ENCODE measurements at regions not wholly inside any gene's neighbourhood (a gene's known extent, or its start where the extent isn't known, plus 50 kb on each side); places are given as distances from the start of the nearest gene placed in this dataset.

DNA sequence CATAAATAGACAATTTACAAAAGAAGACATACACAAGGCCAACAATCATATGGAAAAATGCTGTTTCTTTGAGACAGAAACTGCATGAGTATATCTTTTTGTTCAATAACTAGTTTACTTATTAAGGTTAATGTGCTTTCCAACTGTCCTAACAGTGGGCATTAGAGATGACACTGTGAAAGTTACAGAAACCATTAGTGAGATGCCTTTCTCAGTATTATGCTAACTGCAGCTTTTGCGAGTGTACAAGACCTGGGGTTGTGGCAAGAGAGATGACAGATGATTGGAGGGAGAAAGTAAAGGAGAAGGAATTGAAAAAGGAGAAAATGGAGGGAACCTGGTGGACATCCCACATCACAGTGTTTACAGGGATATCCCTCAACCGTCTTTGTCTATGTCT lies 640.5 kb downstream of the ZPLD1 start:
- DNase-seq, result no peak

DNA sequence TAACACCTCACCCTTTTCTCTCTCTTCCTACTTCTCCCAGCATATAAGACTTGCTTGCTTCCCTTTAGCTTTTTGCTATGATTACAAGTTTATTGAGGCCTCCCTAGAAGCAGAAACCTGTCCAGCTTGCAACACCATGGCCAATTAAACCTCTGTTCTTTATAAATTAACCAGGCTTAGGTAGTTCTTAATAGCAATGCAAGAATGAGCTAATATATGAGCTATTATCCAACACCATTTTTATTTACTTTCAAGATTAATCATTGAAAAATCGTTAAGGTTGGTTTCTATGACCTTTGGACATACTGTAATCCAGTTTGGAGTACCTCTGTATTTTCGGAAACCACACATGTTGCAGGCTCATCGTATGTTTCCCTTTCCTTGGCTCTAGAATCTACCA lies 643.1 kb downstream of the ZPLD1 start:
- DNase-seq, result no peak

DNA sequence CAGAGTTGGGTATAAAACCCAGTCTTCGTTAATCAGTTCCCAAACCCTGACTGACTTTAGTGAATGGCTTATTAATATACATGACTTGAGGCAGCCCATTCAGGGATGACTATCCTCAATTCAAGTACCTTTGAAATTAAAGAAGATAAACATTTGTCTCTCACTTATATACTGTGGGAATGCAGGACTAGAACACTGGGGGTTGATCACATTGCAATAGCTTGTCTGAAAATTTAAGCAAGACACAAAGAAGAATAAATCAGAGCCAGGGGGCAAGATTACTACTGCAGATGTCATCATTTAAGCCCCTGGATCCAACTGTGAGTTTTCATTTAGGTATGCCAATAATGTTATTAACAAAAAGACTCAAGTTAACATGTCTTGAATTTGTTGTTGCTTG lies 647.7 kb downstream of the ZPLD1 start:
- no peak for DNase-seq

DNA sequence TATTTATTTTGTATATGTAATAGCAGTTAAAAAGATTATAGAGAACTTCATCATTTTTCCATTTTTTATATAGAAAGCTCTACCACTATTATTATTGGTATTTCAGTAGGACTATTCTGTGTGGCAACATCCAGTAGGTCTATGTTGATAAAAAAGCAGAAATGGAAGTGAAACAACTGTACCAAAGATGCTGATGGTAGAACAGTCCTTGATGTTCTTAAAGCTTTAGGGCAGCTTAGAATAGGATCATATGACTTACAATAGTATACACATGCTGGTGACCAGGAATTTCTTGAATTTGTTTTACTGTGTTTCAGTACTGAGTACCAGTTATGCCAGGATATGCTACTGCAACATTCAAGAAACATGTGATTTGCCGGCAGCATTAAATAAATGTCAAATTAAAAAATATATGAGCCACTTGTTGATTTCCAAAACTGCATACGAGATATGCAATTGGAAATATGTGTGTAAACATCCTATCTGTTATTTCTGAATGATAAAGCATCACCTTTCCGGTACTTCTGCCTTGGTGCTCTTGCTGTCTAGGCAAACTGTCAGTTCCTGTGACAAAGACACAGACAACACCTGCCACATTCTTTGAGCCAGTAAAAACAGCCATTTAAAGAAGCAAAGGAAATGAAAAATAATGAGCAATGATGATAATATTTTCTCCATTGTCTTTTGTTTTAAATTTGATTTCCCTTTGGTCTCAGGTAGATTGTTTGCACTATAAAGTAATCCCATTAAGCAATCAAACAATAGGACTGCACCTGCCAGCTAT lies 649.2 kb downstream of the ZPLD1 start:
- DNase-seq, result no peak

DNA sequence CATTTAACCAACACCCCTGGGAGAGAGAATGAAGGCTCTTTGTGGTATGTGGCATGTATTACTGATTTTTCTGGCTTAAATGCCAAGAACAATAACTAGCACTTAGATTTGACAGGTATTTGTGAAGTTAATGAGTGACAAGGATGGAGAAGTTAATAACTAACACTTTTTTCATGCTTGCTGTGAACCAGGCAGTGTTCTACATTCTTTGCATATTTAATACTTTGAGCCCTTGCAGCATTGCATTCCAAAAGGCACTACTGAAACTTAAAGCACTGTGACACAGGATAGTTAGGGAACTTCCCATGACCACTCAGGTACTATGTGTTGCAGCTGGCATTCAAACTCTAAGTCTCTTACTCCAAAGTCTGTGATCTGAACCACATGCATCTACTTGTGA lies 650.6 kb downstream of the ZPLD1 start:
- no peak for DNase-seq

DNA sequence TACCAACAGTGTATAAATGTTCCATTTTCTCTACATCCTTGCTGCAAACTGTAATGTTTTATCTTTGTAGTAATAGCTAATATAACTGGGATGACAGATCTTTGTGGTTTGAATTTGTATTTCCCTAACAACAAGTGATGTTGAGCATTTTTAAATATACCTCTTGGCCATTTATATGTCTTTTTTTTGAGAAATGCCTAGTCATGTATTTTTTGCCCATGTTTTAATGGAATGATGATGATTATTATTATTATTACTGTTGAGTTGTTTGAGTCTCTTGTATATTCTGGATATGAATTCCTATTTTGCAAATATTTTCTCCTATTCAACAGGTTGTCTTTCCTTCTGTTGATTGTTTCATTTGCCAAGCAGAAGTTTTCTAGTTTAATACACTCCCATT lies 654.9 kb downstream of the ZPLD1 start:
- DNase-seq, result no peak

DNA sequence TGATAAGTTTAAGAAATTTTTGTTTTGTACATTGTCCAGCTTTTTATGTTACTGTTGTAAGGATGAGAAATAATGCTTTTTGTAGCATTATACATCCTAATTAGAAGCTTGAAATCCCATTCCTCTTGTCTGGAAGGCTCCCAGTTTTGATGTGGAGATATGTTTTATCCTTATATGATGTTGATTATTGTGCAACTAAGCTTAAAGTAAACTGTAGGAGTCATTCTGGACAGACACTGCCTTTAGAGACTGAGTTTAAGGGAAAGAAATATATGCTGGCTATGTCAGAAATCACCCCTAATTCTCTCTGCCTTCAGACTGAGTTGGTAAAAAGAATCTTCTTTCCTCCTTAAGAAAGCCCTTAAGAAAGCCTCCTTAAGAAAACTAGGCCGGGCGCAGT lies 670.4 kb downstream of the ZPLD1 start:
- no peak for DNase-seq

DNA sequence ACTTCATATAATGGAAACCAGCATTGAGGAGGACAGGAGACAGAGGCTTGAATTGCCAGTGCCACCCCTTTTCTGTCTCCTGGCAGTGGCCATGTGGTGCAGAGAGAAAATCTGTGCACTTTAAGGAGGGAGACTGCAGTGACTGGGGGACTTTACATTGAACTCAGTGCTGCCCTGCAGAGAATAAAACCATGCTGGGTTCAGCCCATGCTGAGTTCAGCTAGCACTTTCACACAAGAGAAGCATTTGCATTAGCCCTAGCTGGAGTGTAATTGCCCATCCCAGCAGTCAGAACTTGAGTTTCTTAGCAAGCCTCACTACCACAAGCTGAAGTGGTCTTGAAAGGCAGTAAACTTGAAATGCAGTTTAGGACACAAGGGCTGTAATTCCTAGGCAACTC lies 677.5 kb downstream of the ZPLD1 start:
- no peak for DNase-seq

DNA sequence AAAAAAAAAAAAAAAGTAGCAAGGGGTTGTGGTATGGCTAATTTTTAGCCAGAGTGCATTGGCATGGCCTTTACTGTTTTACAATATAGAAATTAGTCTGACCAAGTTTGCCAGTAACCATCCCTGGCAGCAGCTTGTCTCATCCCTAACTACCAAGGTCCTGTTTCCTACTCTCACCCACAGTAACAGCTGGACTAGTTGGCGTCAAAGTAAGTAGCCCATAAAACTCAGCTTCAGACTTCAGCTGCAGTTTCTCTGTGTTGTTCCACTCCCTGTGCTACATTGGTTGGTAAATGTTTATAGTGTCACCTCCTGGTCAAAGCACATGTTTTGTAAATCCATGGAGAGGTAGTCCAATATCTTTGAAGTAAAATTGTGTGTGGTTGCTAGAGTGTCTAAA lies 691.3 kb downstream of the ZPLD1 start:
- DNase-seq, result no peak

DNA sequence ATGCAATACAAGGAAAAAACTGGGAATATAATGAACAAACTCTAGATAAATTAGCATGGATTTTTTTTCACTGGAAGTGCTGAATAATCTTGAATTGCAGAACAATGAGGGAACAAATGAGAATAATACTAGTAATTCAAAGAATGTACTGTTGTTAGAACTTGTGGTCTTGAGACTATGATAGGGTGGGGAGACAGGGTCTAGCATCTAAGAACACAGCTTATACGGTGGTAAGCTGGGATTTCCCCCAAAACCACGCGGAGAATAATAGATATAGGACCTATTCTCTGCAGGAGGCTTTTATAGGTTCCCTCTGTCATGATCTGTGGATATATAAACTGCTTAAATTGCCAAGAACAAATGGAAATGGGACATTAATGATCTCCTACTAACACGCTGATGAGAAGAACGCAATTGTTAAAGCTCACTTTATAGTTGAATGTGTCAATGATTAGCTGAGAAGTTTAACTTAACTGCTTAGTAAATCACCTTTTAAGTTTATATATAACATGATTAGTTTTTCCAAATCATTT lies 692.3 kb downstream of the ZPLD1 start:
- no peak for DNase-seq

DNA sequence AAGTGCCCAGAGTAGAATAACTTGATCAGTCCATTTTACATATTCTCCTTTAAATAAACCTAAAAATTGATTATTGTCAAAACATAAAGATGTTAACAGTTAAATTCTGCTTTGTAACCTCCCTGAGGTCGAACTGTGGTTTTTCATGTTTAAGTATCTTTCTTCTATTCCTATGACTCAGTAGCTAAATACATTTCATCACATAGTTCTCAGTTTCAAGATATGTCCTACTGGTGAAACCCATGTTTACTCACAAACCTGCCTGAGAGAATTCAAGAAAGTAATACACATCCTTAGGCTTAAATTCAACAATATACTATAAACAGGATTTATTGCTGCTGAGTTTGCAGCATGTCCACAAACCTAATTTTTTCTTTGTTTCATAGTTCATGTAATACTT lies 692.9 kb downstream of the ZPLD1 start:
- no peak for DNase-seq

DNA sequence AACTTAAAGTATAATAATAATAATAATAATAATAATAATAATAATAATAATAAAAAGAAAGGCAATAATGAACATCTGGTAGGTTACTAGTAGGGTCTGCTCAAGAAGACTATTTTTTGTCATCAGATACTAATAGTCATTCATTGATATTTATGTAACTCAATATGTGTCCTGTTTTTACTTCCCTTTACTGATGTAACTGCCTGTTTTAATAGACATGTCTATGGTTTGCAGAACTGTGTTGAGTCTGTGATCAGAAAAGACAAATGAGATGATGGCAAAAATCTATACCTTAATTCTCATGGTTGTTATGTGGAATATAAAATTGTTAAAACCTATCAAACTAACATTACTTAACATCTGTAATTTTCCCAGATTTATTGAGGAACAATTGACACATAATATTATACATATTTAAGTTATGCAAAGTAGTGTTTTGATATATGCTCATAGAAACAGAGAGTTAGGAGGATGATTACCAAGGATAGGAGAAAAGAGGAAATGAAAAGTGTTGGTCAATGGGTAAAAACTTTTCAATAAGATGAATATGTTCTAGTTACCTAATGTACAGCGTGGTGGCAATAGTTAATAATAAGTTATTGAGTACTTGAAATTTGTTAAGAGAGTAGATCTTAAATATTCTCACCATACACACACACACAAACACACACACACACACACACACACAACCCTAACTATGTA lies 699.4 kb downstream of the ZPLD1 start:
- no peak for DNase-seq

DNA sequence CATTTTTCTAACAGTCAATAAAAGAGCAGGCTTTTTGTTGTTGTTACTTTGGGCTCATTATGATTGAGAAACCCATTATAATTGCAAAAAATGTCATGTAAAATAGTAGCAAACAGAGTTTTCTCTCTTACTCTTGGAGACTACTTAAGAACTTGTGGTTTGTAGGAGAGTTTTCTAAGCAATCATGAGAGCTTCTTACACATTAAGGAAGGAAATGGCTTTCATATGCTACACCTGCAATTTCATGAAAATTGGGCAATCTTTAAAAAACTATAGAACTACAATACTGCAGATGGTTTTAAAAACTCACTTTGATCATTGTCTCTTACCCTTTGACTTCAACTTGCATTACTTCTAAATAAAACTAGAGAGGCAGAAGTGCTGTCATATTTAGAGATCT lies 701.8 kb downstream of the ZPLD1 start:
- no peak for DNase-seq

DNA sequence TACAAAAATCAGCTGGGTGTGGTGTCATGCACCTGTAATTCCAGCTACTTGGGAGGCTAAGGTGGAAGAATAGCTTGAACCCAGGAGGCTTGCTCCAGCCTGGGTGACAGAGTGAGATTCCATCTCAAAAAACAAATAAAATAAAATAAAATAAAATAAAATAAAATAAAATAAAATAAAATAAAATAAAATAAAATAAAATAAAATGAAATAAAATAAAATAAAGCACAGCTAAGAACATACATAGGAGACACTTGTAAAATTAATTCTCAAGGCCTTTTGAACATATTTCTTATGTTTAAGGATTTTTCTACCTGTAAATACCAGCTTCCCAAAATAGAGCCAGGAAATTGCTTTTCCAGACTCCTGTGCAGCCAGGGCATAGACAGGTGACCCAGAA lies 703.0 kb downstream of the ZPLD1 start:
- no peak for DNase-seq

DNA sequence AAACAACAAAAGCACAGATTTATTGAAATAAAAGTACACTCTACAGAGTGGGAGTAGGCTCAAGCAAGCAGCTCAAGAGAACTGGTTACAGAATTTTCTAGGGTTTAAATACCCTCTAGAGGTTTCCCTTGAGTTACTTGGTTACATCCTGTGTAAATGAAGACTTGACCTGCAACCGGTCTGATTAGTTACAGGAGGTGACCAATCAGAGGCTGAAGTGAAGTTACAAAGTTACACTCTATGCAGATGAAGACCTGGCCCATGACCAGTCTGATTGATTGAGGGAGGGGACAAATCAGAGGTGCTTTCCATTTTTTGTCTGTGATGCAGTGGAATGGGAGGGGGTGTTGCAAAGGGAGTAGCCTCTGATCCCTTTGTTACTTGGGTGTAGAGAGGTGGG lies 723.4 kb downstream of the ZPLD1 start:
- DNase-seq, result no peak

DNA sequence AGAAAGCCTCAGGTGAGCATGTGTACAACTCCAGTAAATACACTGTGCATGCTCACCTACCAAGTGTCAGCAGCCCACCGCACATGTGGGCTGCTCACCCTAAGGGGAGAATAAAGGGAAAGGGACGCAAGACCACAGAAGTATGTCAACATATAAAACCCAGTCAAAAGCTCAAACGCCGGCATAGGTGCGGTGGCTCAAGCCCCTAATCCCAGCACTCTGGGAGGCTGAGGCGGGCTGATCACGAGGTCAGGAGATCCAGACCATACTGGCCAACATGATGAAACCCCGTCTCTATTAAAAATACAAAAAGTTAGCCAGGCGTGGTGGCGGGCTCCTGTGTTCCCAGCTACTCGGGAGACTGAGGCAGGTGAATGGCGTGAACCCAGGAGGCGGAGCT lies 732.1 kb downstream of the ZPLD1 start:
- no peak for DNase-seq

DNA sequence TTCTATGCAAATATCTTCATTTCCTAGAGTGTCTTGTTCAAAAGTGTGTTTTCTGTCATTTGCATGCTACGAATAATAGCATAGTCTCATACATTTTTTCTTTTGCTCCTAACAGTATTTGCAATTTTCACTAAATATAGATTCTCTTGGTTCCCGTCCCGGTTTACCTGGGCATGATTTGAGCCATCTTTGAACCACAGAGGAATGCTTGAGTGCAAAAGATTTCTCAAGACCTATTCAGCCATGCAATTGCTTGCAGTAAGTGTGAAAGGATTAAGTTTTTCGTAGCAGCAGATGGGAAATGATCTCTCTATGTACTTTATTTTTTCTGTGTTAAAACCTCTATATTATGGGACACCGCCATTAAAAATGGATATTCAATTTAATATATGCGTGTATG lies 733.0 kb downstream of the ZPLD1 start:
- no peak for DNase-seq

DNA sequence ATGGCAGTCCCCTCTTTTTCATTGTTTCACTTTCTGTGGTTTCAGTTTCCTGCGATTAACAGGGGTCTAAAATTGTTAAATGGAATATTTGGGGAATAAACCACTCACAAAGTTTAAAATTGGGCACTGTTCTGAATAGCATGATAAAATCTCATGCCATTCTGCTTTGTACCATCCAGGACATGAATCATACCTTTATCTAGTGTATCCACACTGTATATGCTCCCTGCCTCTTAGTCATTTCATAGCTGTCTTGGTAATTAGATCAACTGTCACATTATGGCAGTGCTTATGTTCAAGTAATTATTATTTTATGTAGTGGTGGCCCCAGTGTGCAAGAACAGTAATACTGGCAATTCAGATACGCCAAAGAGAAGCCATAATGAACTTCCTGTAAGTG lies 734.5 kb downstream of the ZPLD1 start:
- no peak for DNase-seq

DNA sequence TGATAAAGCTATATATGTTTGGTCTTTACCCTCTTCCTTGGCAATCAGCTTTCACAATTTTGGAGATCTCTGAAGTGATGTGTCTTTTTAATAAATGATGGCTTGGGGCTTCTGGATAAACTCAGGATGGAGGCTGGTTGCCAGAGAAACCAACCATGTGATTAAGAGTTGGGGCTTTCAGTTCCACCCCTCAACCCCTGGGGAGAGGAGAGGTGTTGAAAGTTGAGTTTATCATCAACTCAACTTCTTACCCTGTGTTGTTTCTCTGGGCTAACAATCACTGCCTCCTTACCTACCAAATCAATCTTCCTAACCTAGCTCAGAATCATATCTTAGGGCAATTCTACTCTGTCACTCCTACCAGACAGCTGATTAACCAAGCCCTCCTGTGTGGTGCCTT lies 735.8 kb downstream of the ZPLD1 start:
- DNase-seq, result no peak

DNA sequence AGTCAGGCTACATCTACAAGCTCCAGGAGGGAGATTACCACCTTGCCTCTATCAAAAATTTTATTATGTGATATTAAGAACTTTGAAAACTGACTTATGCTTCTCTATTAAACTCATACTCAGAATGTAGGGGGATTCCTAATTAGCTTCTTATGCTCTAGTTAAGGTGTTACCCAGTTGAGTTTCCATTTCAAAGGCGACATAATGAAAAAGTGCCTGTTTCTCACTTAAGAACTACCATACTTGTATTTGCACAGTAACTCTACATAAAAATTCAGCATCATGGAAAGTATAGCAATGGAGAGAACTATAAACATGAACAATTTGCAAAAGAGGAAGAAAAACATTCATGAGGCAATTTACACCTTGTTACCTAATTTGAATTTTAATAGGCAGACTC lies 739.1 kb downstream of the ZPLD1 start:
- no peak for DNase-seq

DNA sequence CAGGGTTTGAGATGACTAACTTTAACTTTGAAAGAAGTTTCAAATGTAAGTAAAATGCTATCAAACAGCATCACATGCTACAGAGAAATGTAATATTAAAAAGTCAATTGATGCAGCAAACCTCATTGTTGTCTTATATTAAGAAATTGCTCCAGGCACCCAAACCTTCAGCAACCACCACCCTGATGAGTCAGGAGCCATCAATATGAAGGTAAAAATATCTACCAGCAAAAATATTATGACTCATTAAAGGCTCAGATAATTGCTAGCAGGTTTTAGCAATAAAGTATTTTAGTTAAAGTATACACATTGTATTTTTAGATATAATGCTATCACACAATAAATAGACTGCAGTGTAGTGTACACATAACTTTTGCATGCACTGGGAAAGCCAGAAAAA lies 746.3 kb downstream of the ZPLD1 start:
- DNase-seq, result no peak

DNA sequence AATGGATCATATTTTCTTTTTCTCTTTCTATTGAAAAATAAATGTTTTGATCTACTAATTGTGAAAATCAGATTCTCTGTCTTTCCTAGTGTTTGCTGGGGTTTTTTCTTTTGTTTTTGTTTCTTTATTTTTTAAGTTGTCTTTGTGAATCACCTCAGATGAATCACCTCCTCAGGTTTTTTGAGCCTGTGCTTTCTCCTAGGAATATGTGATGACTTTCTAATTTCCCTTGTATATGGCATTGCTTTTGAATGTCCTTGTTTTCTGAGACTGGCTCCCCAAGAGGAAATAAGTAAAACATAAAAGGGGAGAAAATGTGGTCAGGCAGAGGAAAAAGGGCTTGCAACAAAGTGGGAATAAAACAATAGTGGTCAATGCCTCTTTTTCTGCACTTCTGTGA lies 750.0 kb downstream of the ZPLD1 start:
- DNase-seq, result no peak

DNA sequence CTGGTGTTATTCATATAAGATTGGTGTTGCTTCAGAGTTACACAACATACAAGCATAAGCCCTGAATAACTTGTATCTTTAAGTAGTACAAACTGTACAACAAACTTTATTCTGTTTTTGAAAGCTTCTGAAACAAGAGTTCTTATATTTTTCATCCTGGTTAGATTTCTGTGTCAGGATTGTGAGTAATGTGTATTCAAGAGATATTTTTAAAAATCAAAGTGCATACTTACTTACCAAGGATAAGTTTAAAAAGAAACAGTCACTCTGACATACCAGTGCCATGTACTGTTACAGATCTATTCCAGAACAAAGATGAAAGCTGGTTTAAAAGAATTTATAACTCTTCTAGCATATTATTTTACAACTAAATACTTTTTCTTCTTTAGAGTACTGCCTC lies 755.1 kb downstream of the ZPLD1 start:
- DNase-seq, result no peak

DNA sequence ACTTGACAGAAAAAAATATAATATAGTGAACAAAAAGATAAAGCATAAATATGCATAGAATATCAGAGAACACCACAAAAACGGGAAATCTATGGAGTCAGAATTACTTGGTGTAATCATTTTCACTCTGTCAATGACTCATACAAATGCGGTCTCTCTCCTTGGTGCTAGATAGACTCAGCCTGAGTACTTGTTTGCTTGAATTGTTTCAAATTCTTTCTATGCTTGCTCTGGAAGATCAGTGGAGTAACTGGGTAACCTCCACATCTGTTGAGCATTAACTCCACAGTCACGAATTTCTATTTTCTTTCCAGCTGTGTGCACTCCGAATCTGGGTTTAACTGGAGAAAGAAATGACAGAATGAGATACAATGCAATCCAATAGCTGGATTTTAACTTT lies 760.4 kb downstream of the ZPLD1 start:
- DNase-seq, result no peak

DNA sequence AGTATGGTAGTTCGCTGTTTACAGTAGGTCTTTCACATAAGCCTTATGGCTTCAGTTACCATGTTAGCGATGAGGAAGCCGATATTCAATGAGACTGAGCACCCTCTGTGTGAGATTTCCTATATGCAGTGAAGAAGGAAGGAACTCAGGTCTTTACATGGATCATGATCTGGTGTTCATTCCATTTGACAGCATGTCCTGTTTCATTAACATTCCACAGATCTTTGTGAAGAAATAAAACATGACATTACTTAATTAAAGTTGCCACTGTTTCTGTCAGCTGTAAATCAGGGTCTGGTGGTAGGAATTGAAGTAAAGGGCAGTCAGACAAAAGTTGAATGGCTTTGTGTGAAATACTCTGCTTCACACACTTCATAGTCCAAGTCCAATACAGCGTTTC lies 768.6 kb downstream of the ZPLD1 start:
- no peak for DNase-seq
